HG03039 (cell line): ENCODE measurements at regions not wholly inside any gene's neighbourhood (a gene's known extent, or its start where the extent isn't known, plus 50 kb on each side); places are given as distances from the start of the nearest gene placed in this dataset.
A peak's percentile ranks its signal among the peaks of the same experiment; 100 is the strongest.

Experiments used
- ATAC-seq: cut with Tn5 transposase; IDR thresholded peaks from one replicate; pipeline ENCODE4 v1.9.1; 2021; ENCODE audit warnings: mild to moderate bottlenecking, moderate library complexity; ENCODE audit not compliant: unreplicated experiment

DNA sequence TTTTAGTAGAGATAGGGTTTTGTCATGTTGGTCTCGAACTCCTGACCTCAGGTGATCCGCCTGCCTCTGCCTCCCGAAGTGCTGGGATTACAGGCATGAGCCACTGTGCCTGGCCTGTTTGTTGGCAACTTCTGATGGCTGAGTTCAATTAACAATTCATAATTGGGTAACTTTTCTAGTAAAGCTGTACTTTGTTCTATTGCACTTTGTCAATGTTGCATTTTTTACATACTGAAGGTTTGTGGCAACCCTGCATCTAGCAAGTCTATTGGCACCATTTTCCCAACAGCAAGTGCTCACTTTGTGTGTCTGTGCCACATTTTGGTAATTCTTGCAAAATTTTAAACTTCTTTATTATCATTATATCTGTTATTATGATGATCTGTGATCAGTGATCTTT, 64.5 kb upstream of the USP24 start:
- ATAC-seq, result no peak

DNA sequence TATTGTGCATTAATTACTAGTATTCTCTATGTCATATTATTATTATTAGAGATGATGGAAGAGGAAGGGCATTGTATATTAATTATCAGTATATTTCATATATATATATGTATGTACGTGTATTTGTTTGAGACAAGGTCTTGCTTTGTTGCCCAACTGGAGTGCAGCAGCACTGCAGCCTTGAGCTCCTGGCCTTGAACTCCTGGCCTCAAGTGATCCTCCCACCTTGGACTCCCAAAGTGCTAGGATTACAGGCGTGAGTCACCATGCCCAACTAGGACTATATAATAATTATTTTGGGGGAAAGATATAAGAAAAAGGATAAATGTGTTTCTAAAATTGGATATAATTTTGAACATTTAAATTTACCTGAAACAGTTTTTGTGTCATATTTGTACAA, 63.2 kb upstream of the USP24 start:
- no peak for ATAC-seq

DNA sequence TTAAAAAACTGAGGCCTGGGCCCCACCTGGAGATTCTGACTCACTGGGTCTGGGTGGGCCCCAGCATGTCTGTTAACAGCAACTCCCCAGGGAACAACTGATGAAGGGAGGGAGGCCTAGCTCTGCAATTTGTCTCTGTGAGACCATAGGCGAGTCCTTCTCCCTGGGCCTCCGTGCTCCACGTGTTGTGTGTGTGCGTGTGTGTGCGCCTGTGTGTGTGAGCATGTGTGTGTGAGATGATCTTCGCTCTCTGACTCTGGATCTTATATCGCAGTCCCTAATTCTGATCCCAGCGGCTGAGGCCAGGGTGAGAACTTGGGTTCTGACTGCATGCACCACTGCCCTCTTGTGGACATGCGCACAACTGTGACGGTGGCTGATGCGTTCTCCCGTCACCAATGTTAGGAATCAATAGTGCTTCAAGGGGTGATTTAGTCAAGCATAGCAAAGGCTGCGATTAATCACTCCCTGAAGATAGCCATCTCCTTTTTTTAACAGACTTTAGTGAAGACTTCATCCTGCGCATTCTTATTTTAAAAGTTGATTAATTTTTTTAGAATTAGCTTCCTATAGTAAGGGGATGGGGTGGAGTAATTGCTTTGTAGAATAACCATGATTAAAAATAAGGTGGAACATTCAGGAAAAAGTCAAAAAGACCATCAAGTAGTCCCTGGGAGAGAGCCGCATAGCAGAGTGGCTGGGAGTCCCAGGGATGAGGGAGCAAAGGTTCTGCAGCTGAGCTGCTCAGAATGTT, 62.4 kb upstream of the USP24 start:
- peak; percentile 59 for ATAC-seq

DNA sequence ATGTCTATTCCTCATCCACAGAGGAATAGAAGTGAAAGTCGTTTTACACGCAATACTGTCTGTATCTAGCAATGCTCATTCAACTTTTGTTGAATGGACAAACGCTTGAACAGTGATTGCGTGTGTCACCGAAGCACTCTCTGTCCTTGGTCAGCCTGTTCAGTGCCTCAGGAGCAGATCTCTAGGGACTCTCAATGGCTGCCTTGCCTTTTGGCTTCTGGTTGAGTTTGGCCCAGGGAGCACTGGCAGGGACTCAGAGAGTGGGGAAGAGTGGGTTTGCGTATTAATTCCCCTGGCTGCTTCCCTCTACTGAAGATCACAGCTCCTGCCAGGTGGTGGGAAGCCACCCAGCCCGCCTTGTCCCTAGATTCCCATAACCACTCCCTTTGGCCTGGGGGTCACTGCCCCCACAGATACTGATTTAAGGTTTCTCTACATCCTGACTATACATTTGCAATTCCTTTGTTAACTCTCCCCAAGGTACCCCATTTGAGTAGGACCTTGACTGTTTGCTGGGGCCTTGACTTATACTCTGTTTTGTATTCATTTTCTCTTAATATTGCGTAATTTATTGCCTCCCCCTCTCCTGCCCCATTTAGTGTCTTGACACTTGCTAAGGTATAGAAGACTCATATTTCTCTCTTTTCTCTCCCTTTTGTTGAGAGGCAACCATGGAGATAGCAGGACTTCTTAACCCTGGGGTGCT, 61.7 kb upstream of the USP24 start:
- ATAC-seq, result no peak

DNA sequence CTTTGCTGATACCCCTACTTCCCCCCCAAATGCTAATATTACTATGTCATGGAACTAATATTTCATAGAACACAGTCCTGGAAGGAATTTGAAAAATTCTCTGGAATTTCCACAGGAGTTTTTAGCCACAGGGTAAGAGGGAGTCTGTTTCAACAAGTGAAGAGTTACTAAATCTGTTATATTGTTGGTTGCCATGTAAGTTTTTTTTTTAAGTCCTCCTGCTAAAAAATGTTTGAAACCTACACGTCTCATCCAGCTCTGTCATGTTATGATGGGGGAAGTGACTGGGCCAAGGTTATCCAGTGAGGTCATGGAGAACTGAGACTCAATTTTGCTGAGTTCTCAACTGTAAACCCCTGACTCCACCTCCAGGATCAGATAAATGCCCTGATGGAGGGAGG, 60.8 kb upstream of the USP24 start:
- no peak for ATAC-seq

DNA sequence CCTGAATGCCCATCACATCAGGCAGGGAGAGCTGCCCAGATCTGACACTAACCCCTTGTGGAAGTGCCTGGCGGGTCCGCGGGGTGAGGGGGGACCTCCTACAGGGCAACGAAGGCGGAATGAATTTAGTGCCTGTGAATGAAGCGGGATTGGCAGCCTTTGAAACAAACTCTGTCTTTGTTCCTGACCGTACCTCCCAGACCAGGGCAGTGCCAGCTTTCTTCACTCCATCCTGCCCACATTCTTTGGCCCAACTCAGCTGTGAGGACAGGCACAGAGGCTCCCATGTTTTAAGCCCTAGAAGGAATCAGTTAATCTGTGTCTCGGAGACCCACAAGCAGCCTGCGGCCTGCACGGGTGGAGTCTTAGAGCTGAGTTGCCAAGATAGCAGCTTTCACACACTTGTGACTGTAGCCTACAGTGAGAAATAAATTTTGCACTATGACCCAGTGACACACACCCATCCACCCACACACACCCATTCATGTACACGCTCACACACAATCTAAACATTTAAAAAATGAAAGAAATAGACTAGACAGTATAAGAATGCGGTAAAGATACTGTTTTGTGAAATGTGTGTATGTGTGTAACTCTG, 60.1 kb upstream of the USP24 start:
- no peak for ATAC-seq

DNA sequence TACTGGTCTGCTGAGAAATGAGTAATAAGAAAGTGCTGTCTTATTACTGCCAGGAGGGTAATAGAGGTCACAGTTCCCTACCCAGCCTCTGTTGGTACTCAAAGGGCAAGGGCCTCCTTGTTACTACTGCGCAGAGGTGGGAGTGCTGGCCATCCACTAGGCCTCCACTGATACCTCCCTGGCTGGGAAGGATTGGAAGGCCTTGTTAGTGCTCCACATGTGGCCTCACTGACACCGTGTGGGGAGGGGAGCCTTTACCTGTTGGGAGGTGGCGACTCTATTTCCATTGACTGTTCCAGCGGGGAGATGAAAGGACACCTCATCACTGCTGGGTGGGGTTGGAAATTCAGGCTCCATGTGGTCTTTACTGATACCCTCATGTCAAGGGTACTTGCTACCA, 57.8 kb upstream of the USP24 start:
- ATAC-seq, result no peak
